ENCODE measurements at regions not wholly inside any gene's neighbourhood (a gene's known extent, or its start where the extent isn't known, plus 50 kb on each side); places are given as distances from the start of the nearest gene placed in this dataset.

GRCh38 chr13:104854698-104855097, 1680.8 kb downstream of the EFNB2 start:
- 96 to 99% methylated on average over 5 of the region's 5 CpGs for WGBS, 2 donors
- Histone ChIP-seq H3K27me3 (no peaks in the 10 kb centered on the region), H3K4me1 (no peaks in the 10 kb centered on the region), H3K36me3 (no peaks in the 10 kb centered on the region), H3K9me3 (no peaks in the 10 kb centered on the region), H3K27ac (no peak overlapping the region), H3K4me3 (replicated peaks in 1 of 3) (no peak overlapping the region)
- intact Hi-C loops (cut with DNase I): no loop called here
- TF ChIP-seq POLR2A (IDR thresholded peaks at IDR 0.05): no peak
- no peak for TF ChIP-seq CTCF (IDR thresholded peaks at IDR 0.05)
- DNase-seq: no peak

GRCh38 chr13:104854007-104854406, 1681.5 kb downstream of the EFNB2 start:
- H3K36me3 ChIP-seq: no peaks in the 10 kb centered on the region
- H3K27ac ChIP-seq: no peak overlapping the region
- no peak for DNase-seq
- H3K4me1 ChIP-seq: no peaks in the 10 kb centered on the region
- TF ChIP-seq CTCF (IDR thresholded peaks at IDR 0.05): no peak
- TF ChIP-seq POLR2A (IDR thresholded peaks at IDR 0.05): no peak
- intact Hi-C loops (cut with DNase I): no loop called here
- H3K4me3 ChIP-seq (replicated peaks in 1 of 3): no peak overlapping the region
- 79 to 83% methylated on average over 8 of the region's 8 CpGs for WGBS, 2 donors
- no peaks in the 10 kb centered on the region for H3K27me3 ChIP-seq
- H3K9me3 ChIP-seq: no peaks in the 10 kb centered on the region

GRCh38 chr13:104847922-104848321, 1687.5 kb downstream of the EFNB2 start:
- H3K9me3 ChIP-seq: no peaks in the 10 kb centered on the region
- no peaks in the 10 kb centered on the region for H3K36me3 ChIP-seq
- no peak for DNase-seq
- H3K4me3 ChIP-seq (replicated peaks in 1 of 3): no peak overlapping the region
- no peak overlapping the region for H3K27ac ChIP-seq
- no peaks in the 10 kb centered on the region for H3K4me1 ChIP-seq
- 52 to 63% methylated on average over 3 of the region's 3 CpGs for WGBS, 2 donors
- TF ChIP-seq CTCF (IDR thresholded peaks at IDR 0.05): no peak
- TF ChIP-seq POLR2A (IDR thresholded peaks at IDR 0.05): no peak
- H3K27me3 ChIP-seq: no peaks in the 10 kb centered on the region
- intact Hi-C loops (cut with DNase I): no loop called here

GRCh38 chr13:104843401-104843800, 1692.1 kb downstream of the EFNB2 start:
- Histone ChIP-seq H3K27me3 (no peaks in the 10 kb centered on the region), H3K4me1 (no peaks in the 10 kb centered on the region), H3K4me3 (replicated peaks in 1 of 3) (no peak overlapping the region), H3K27ac (no peak overlapping the region), H3K36me3 (no peaks in the 10 kb centered on the region), H3K9me3 (no peaks in the 10 kb centered on the region)
- no peak for DNase-seq
- intact Hi-C loops (cut with DNase I): no loop called here
- no peak for TF ChIP-seq CTCF (IDR thresholded peaks at IDR 0.05)
- no peak for TF ChIP-seq POLR2A (IDR thresholded peaks at IDR 0.05)

- intact Hi-C loops (cut with DNase I): no loop called here
- no peak overlapping the region for H3K4me3 ChIP-seq (replicated peaks in 1 of 3)
- H3K36me3 ChIP-seq: no peaks in the 10 kb centered on the region
These were observed 1694.4 kb downstream of the EFNB2 start for GRCh38 chr13:104841110-104841509.

More at GRCh38 chr13:104841110-104841509, 1694.4 kb downstream of the EFNB2 start:
- TF ChIP-seq POLR2A (IDR thresholded peaks at IDR 0.05): no peak
- TF ChIP-seq CTCF (IDR thresholded peaks at IDR 0.05): no peak
- H3K27ac ChIP-seq: no peak overlapping the region
- WGBS, 2 donors: 89 to 93% methylated on average over 6 of the region's 6 CpGs
- no peak for DNase-seq
- H3K27me3 ChIP-seq: no peaks in the 10 kb centered on the region
- H3K9me3 ChIP-seq: no peaks in the 10 kb centered on the region
- no peaks in the 10 kb centered on the region for H3K4me1 ChIP-seq

Measured in thyroid gland (tissue), 4 donors.